Retinal pigment epithelial cell (primary cell): ENCODE measurements at regions not wholly inside any gene's neighbourhood (a gene's known extent, or its start where the extent isn't known, plus 50 kb on each side); places are given as distances from the start of the nearest gene placed in this dataset.

Experiments
- DNase-seq: peaks from one replicate; pipeline ENCODE4 v3.0.0-alpha.2; 2010; ENCODE audit warnings: low read depth
- H3K4me3 ChIP-seq: 2 replicates; pipeline ENCODE4 v1.5.1; 2011; ENCODE audit warnings: mild to moderate bottlenecking, low read length, control low read depth, moderate library complexity
- TF ChIP-seq, protein P1 (sequence below): conservative IDR thresholded peaks from 2 replicates; pipeline ENCODE4 v1.5.1; 2011; ENCODE audit warnings: low read depth, low read length, control low read depth, inconsistent platforms

DNA sequence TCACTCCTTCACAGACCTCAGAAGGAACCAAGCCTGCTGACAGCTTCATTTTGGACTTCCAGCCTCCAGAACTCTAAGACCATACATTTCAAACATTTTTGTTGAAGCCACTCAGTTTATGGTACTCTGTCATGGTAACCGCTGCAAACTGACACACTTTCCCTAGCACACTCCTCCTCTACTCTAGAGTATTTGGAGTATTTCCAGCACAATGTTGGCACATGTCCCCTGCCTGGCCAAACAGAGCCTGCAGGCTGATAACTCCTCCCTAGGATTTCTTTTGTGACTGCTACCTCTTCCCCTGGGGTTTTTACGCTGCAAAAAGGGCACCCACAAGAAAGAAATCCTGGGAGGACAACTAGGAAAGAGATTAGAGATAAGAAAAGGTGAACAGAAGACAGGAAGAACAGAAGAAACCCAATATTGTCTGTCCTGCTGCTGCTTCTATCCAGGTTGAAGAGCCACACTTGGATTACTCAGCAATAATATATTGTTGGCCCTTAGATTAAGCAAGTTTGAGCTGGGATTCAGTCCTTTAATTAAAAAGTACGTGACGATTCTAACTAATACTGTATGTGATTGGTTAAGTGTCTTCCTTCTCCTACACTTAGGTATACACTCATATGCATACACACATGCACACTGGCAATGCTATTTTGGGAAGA, 844.1 kb downstream of the LTN1 start:
- DNase-seq: no peak
- no peak overlapping the region for H3K4me3 ChIP-seq
- TF ChIP-seq, protein P1, sequence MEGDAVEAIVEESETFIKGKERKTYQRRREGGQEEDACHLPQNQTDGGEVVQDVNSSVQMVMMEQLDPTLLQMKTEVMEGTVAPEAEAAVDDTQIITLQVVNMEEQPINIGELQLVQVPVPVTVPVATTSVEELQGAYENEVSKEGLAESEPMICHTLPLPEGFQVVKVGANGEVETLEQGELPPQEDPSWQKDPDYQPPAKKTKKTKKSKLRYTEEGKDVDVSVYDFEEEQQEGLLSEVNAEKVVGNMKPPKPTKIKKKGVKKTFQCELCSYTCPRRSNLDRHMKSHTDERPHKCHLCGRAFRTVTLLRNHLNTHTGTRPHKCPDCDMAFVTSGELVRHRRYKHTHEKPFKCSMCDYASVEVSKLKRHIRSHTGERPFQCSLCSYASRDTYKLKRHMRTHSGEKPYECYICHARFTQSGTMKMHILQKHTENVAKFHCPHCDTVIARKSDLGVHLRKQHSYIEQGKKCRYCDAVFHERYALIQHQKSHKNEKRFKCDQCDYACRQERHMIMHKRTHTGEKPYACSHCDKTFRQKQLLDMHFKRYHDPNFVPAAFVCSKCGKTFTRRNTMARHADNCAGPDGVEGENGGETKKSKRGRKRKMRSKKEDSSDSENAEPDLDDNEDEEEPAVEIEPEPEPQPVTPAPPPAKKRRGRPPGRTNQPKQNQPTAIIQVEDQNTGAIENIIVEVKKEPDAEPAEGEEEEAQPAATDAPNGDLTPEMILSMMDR: no peak

DNA sequence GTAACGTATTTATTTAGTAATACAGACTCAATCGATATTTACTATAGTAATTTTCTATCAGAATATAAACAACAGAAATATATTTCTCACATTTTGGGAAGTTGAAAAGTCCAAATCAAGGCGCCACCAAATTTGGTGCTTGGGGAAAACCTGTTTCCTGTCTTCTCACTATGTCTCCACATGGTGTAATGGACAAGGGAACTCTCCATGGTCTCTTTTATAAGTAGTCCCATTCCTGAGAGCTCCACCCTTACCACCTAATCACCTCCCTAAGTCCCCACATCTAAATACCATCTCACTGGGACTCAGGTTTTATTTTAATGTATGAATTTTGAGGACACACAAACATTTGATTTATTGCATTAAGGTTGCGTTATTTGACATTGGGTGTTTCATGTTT, 848.0 kb downstream of the LTN1 start:
- no peak overlapping the region for H3K4me3 ChIP-seq
- TF ChIP-seq, protein P1: no peak
- no peak for DNase-seq

DNA sequence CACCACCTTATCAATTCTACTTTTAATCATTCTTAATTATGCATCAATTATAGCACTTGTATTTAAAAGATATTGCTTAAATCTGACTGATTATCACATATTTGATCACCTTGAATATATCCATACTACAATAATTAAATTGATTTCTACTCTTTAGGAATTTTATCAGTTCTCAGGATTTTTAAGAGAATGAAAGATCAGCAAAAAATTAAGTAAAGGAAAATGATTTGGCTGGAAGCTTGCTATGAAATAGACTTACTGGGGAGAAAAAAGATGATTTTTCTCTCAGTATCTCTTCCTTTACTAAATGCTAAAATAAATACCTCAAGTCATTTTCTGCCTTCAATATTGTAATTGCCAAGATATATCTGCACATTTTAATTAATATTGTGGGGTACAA, 848.6 kb downstream of the LTN1 start:
- no peak for DNase-seq
- TF ChIP-seq, protein P1: no peak
- H3K4me3 ChIP-seq: no peak overlapping the region

DNA sequence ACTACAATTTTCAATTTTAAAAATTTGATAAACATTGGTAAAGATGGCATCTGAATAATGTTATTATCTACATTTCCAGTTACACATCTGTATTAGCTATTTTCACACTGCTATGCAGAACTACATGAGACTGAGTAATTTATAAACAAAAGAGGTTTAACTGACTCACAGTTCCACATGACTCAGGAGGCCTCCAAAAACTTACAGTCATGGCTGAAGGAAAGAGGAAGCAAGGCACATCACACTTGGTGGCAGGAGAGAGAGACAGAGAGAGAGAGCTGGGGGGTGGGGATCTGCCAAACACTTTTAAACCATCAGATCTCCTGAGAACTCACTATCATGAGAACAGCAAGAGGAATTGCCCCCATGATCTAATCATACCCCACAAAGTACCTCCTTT, 850.0 kb downstream of the LTN1 start:
- DNase-seq: no peak
- no peak overlapping the region for H3K4me3 ChIP-seq
- TF ChIP-seq, protein P1: no peak

DNA sequence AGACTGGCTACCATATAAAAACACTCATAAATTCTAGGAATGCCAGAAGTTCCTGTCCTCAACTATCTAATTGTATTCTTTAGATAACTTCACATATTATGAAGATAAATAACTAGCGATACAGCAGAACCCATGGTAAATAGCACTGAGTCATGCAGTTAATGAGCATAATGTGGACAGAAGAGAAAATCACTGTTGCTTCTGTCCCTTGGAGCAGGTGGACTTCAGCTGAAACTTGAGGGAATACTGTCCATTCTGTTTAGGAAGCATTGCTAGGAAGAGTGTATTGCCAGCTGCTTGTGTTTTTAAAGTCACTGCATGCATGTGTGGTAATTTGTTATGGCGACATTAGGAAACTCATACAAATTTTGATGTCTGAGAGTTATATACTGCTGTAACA, 854.4 kb downstream of the LTN1 start:
- H3K4me3 ChIP-seq: no peak overlapping the region
- TF ChIP-seq, protein P1: no peak
- DNase-seq: no peak

DNA sequence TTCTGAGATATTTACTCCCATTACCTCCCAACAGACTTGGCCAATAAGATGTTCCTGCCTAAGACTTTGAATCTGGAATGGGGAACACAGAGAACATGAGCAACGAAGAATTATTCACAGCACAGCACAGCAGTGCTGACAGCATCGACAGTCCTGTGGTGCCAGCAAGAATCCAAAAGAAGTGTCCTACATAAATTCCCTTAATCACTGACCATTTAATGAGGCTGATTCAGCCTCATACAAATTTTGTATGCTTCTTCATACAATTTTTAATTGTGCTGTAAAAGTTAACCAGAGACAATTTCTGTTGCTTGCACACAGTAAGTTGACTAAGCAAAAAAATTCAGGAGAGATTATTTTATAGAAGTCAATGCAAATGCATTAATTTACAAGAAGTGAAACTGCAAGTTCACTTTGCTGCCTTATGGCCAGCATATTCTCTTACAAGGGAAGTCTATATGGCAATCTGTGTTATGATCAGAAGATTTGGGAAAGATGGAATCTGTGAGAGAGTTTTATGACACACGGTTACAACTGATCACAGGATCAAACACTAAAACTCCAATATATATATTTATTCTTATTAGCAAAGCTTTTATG, 855.9 kb downstream of the LTN1 start:
- TF ChIP-seq, protein P1: no peak
- no peak for DNase-seq
- H3K4me3 ChIP-seq: no peak overlapping the region

DNA sequence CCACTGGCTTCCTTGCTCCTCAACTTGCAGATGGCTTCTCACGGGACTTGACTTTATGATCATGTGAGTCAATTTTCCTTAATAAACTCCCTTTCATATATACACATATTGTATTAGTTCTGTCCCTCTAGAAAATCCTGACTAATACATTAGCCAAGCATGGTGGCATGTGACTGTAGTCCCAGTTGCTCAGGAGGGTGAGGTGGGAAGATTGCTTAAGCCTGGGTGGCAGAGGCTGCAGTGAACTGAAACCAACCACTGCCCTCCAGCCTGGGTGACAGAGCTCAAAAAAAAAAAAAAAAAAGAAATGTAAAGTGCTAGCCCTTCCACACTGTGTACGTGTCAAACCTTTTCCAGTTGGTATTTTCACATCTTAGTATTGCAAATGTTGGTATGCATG, 857.0 kb downstream of the LTN1 start:
- no peak for DNase-seq
- TF ChIP-seq, protein P1: no peak
- no peak overlapping the region for H3K4me3 ChIP-seq
